MV-4-11 (cell line): ENCODE measurements at regions not wholly inside any gene's neighbourhood (a gene's known extent, or its start where the extent isn't known, plus 50 kb on each side); places are given as distances from the start of the nearest gene placed in this dataset.
"Not testable (repeated sequence)": the region's sequence is repeated elsewhere in the genome, so short reads cannot be mapped to it uniquely, and the experiment has no call there.

Experiments
- DNase-seq: peaks from one replicate; lab custom pipeline; 2025; lab: John Stamatoyannopoulos, UW

- no peak for DNase-seq
Measured at GRCh38 chr2:43146083-43146482, 80.3 kb downstream of the ZFP36L2 start.

DNA sequence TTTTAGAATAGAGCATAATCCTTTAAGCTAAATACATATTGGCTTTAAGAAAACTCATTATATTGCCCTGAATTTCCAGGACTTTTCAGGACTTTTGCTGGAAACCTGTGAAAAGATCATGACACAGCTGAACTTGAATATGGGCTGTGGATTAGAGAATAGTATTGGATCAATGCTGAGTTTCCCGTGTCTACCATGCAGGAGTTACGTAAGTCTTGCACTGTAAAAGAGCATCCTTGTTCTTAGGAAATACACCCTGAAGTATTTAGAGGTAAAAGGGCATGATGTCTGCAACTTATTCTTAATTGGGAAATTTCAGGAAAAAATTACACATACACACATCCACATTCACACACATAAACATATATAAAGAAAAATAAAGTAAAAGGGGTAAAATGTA, 82.1 kb downstream of the ZFP36L2 start:
- peak; percentile 51 for DNase-seq

DNA sequence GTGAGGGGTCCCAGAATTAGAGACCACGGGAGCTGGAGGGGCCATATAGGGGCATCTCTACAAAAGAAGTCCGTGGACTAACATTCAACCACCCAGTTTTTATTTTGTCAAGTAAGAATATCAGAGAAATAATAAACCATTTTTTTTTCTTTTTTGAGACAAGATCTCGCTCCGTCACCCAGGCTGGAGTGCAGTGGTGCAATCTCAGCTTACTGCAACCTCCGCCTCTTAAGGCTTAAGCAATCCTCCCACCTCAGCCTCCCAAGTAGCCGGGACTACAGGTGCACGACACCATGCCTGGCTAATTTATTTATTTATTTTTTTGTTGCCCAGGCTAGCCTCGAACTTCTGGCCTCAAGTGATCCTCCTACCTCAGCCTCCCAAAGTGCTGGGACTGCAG, 82.7 kb downstream of the ZFP36L2 start:
- DNase-seq = no peak

DNA sequence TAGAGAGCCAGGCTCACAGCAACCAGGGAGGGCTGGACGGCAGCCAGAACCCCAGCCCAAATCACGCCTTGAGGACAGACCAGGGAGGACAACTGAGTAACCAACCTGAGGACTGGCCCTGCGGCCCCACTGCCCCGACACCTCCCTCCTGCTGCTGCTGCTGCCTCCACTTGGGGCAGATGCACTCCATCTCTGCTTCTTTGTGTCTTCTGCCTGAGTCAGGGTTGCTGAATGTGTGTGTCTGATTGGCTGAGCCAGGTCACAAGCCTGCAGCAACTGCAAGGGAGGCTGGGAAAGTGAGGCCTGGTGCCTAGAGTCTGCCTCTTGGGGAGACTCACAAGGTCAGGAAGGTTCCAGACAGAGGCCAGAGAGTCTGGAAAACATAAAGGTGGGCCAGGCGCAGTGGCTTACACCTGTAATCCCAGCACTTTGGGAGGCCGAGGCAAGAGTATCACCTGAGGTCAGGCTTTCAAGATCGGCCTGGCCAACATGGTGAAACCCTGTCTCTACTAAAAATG, 83.4 kb downstream of the ZFP36L2 start:
- peak; percentile 35 for DNase-seq

DNA sequence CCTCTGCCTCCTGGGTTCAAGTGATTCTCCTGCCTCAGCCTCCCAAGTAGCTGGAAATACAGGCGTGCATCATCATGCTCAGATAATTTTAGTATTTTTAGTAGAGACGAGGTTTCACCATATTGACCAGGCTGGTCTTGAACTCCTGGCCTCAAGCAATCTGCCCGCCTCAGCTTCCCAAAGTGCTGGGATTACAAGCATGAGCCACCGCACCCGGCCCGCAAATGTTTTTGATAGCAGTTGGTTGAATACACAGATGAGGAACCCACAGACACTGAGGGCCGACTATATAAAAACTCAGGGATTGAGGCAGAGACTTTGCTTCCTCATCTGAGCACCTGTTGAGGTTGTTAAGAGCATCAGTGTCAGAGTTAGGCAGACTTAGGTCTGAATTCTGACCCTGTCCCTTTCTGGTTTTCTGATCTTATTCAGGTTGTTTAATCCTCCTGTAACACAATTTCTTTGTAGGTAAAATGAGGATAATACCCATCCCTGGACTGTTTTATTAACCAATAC, 84.7 kb downstream of the ZFP36L2 start:
- not testable (repeated sequence) for DNase-seq

GRCh38 chr2:43139996-43140621, 86.3 kb downstream of the ZFP36L2 start:
- peak; percentile 81 for DNase-seq

GRCh38 chr2:43139501-43139900, 86.9 kb downstream of the ZFP36L2 start:
- DNase-seq = no peak

DNA sequence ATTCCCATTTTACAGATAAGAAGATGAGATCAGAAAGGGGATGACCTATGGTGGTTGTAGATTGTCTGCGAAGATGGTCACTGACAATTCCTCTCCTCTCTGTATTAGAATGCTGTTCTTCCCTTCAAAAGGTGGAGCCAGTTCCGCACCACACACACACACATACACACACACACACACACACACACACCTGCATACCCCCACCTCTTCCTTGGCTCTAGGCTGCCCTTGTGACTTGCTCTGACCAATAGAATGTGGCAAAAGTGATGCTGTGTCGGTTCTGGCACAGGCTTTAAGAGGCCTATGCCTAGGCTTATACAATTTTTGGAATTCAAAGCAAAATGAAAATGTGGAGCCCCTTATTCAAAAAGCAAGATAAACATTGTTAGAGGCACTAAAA, 88.0 kb downstream of the ZFP36L2 start:
- DNase-seq = no peak

- DNase-seq = no peak
Measured at GRCh38 chr2:43136876-43137275, 89.5 kb downstream of the ZFP36L2 start.

DNA sequence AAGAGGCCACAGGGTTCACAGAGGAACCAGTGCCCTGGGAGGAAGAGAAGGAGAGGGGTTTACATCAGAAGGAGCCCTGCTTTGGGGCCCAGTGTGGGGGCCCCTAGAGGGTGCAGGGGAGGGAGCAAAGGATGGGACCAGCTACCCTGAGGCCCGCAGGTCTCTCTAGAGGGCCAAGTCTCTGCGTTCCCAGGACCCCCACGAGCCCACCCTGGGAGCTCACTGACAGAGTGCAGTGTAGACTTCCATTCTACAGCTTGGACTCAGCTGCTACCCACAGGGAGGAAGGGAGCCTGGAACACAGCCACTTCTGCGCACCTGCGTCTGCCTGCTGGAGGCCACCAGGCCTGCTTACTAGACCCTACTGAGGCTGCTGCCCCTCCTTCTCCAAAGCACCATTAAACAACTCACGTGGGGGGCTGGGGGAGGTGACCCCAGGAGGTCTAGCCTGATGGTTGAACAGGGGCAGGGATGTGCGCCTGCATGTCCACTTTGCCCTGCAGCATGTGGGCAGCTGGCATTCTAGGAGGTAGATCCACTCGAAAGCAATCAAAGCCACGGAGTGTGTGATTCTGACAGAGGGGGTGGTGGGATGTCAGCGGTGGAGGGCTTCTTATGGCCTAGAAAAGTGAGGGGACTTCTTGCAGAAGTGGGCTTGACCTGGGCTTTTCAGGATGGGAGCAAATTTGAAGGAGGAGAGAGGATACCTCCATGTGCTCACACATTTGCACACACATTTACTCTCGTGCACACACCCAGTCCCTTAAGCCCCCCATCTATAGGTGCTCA, 90.2 kb downstream of the ZFP36L2 start:
- no peak for DNase-seq

DNA sequence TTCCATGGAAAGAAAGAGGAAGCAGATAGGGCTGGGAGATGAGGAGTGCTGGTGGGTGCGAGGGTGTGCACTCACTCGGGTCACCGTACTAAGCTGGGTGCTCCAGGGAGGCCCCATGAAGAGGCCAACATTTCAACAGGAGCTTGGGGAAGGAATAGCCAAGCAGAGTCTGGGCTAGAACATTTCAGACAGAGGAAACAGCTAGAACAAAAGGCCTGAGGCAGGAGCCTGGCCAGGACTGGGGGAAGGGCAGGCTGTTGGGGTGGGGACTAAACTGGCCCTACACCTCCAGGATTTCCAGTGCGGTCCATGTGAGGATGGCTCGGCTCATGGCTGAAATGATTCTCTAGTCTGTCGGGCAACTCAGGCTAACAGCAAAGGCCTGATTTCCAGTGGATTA, 90.8 kb downstream of the ZFP36L2 start:
- DNase-seq = no peak

DNA sequence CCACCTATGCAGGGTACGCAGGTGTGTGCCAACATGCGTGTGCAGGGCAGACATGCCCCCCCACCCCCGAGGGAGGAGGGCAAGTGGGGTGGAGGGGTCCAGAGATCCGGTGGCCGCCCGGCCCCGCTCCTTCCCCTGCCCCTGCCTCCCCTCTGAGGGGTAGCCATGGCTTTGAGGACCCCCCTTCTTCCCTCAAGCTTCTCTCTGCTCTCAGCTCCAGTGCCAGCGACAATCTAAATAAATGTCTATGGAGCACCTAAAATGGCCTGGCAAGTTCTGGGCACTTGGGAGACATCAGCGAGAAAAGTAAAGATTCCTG, 91.9 kb downstream of the ZFP36L2 start:
- no peak for DNase-seq

DNA sequence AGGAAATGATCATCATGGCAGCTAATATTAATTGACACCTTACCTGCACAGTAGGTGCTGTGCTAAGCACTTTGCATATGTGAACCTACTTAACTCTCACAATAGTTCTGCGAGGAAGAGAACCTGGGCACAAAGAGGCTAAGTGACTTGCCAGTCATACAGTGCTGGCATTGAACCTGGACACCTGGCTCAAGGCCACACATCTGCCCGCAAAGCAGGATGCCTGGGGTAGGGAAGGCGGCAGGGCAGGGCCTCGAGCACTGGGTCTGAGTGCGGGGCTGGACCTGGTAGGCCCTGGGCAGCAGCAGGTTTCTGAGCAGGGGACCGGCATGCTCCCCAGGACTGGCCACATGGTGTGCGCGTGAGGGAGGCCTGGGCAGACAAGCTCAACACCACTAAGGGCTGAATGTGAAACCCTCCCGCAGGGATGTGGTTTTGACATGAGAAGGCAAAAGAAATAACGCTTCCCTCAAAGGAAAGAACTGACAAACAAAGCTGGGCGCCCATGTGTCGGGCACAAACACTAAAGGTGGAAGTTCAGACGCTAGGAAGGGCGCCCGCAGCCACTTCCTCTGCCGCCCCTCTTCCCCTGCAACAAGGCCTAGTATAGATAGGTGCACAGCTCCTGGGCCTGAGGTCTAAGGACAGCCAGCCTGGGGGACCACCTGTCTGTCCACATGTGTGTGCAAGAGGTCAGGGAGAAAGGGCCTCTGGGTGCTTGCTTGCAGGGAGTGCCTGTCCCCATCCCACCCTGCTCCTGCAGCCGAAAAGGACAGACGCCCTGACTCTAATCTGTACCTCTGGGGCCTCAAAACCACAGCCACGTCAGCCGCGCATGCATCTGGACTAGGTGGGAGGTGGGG, 92.5 kb downstream of the ZFP36L2 start:
- peak; percentile 95 for DNase-seq

DNA sequence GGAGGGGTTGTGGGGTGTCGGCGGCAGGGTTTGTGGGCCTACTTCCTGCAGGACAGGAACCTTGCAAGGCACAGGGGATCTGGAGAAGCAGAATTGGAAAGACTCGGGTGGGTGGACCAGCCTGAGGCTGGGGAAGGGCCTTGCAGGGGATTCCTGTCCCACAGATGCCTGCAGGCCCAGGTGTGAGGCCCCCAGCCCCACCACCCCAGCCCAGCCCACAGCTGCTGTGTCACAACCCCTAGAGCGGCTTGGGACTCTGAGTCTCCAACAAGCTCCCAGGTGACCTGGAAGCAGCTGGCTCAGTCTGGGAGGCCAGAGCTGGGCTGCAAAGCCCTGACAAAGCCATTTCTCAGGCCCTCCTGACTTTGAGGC, 93.1 kb downstream of the ZFP36L2 start:
- DNase-seq = no peak

DNA sequence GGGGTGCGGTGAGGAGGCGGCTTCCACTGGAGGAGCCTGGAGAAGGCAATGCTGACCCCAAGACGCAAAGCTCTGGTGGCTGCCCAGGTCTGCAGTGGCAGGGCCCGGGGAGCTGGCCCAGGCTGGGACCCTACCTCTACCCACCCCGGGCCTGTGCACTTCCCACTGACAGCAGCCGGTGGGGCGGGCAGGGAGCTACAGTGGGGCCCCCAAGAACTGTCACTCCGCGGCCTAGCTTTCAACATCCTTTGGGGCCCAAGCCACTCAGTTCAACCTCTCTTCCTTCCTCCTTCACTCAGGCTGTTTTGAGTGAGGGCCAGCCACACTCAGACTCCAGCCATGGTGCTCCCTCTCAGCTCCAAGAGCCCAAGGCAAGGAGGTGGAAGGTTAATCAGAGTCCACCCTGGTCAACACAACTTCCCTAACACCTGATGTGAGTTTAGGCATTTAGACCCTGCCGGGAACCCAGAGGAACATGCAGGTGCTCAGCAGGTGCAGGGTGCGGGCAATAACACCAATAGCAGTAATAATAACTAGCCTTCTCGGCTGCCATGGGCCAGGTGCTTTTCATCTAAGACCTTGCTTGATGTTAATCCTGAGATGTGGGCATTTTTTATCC, 93.6 kb downstream of the ZFP36L2 start:
- peak; percentile 81 for DNase-seq

DNA sequence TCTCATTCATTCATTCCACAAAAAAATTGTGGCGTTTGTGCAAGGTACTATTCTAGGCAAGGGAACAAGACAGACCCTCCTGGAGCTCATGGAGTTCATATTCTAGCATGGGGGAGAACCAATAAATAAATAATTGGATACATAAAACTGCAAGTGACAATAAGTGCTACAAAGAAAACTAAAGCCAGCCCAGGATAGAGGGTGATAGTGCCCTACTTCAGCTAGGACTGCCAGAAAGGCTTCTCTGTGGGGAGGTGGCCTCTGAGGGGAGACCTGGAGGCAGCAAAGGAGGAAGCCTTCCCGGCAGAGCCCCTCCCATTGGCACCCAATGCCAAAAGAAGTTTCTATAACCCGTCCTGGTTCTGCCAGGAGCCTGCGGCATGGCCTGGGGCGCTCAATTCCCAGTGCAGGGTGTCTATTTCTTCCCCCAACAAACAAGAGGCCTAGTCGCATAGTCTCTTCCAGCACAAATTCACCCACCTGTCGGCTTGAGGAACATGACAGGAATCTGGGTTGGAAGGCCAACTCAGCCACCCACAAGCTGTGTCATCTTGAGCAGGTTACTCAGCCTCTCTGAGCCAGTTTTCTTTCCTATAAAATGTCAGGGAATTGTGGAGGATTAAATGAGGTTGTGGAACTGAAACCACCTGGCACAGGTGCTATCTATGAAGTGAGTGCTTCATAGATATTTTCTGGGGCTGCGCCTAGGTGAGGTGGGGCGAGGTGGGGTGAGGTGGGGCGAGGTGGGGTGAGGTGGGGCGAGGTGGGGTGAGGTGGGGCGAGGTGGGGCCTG, 94.3 kb downstream of the ZFP36L2 start:
- no peak for DNase-seq

DNA sequence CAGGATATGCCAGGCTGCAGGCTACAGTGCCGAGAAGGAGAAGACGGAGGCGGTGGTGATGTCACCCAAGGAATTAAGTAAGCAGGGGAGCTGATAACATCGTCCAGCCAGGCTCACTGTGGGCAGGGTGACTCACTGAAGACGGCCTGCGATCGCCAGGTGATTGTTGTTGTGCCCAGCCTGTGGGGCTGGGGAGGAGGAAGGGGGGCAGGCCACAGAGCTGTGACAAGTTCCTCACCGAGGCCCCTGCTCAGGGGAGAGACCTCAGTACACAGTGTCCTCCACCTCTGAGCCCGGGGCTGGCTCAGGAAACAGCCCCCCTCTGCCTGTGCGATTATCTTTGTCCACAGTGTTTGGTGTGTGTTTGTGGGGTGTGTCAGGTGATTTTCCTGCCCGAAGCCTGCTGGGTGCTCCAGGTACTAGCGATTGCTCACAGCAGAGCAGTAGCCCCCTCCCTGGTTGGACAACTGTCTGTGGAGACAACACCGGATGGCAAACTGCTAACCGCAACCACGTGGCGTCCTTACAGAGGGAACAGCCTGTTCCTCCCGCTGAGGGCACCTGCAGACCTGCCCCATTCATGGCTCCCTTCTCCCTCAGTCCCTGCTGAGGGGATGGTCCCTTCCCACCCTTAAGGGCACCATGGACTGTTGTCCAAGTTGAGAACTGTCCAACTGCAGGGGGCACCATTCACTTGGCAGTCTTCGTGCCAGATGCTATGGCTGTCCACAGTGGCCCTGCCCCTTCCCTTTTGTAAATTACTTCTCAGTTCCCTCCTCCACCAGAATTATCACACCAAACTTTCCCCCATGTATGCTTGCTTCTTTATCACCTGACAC, 95.1 kb downstream of the ZFP36L2 start:
- DNase-seq = peak; percentile 93

- no peak for DNase-seq
Measured at GRCh38 chr2:43130548-43130875, 95.9 kb downstream of the ZFP36L2 start.

GRCh38 chr2:43129676-43130547, 96.5 kb downstream of the ZFP36L2 start:
- DNase-seq = peak; percentile 82
